Endothelial cell of umbilical vein (primary cell): ENCODE measurements at regions not wholly inside any gene's neighbourhood (a gene's known extent, or its start where the extent isn't known, plus 50 kb on each side); places are given as distances from the start of the nearest gene placed in this dataset.

Experiments
- BruUV-seq: library from RNA; stranded (reverse); fragments of 400-500 nt; replicated peaks from 2 replicates; lab custom pipeline; 2021; lab: Mats Ljungman, UMichigan
- CTCF ChIA-PET: fragments of 300-600, 350-600 bp; sonication (Branson Sonifier 250); formaldehyde crosslinking; loops from one replicate; lab custom pipeline; 2021; ENCODE audit warnings: antibody characterized with exemption, inconsistent platforms; lab: Charles Lee
- POLR2A ChIA-PET: fragments of 300-600, 350-600 bp; sonication (Branson Sonifier 250); formaldehyde crosslinking; loops from one replicate; lab custom pipeline; 2021; ENCODE audit warnings: antibody characterized with exemption, inconsistent platforms; lab: Charles Lee
- DNase-seq: peaks from one replicate; pipeline ENCODE4 v3.0.0-alpha.2; 2011; ENCODE audit warnings: low read depth, low spot score
- FAIRE-seq: peaks from 2 replicates; lab custom pipeline; 2011; peaks lifted over from hg19 to GRCh38; lab: Jason Lieb, UNC
- H2AFZ ChIP-seq: 2 replicates; pipeline ENCODE4 v1.6.0; 2012; ENCODE audit warnings: low read depth, low read length, control low read depth, inconsistent platforms
- H3K27ac ChIP-seq: 2 replicates; pipeline ENCODE4 v1.5.1; 2011; ENCODE audit warnings: low read depth, mild to moderate bottlenecking, control low read depth, low read length, moderate library complexity; ENCODE audit not compliant: insufficient read depth
- H3K27me3 ChIP-seq, 2 experiments: 2 replicates each; pipeline versions ENCODE4 v1.6.0 to v1.6.1; 2011; ENCODE audit warnings: low read length in 2 of 2, mixed read lengths in 1 of 2; ENCODE audit not compliant: control insufficient read depth in 2 of 2, insufficient read depth in 2 of 2
- H3K36me3 ChIP-seq, 2 experiments: 2 replicates in 1 of 2; 3 replicates in 1 of 2; pipeline ENCODE4 v1.5.1; 2011; ENCODE audit warnings: low read length in 2 of 2, mild to moderate bottlenecking in 1 of 2, moderate library complexity in 1 of 2; ENCODE audit not compliant: control insufficient read depth in 2 of 2, insufficient read depth in 2 of 2; ENCODE audit errors: extremely low read depth in 1 of 2
- H3K4me1 ChIP-seq: 3 replicates; pipeline ENCODE4 v1.5.1; 2011; ENCODE audit warnings: mild to moderate bottlenecking, low read length; ENCODE audit not compliant: control insufficient read depth, insufficient read depth; ENCODE audit errors: extremely low read depth
- H3K4me2 ChIP-seq: 2 replicates; pipeline ENCODE4 v1.6.1; 2011; ENCODE audit warnings: low read length, control low read depth, mixed read lengths; ENCODE audit not compliant: insufficient read depth
- H3K4me3 ChIP-seq, 3 experiments: fragments of 200-600 bp in 1 of 3; sonication (generic), shearing (Covaris generic) in 1 of 3; replicated peaks in 1 of 3; 2 replicates each; pipeline ENCODE4 v1.5.1; 2011 to 2016; ENCODE audit warnings: control low read depth in 3 of 3, low read length in 3 of 3, mild to moderate bottlenecking in 2 of 3, inconsistent platforms in 1 of 3, low read depth in 1 of 3, moderate library complexity in 1 of 3; ENCODE audit not compliant: insufficient read depth in 1 of 3
- H3K79me2 ChIP-seq: 2 replicates; pipeline ENCODE4 v1.6.0; 2012; ENCODE audit warnings: low read length, inconsistent platforms; ENCODE audit not compliant: control insufficient read depth, insufficient read depth
- H3K9ac ChIP-seq: replicated peaks from 2 replicates; pipeline ENCODE3; 2011; ENCODE audit warnings: low read length, control low read depth; ENCODE audit not compliant: insufficient read depth; ENCODE audit errors: extremely low read depth
- H3K9me1 ChIP-seq: replicated peaks from 3 replicates; pipeline ENCODE4 v1.6.0; 2011; ENCODE audit warnings: mild to moderate bottlenecking, low read length; ENCODE audit not compliant: control insufficient read depth, insufficient read depth; ENCODE audit errors: extremely low read depth
- H3K9me3 ChIP-seq: replicated peaks from 2 replicates; pipeline ENCODE4 v1.5.1; 2012; ENCODE audit warnings: low read length, inconsistent platforms; ENCODE audit not compliant: control insufficient read depth, insufficient read depth
- H4K20me1 ChIP-seq: replicated peaks from 2 replicates; pipeline ENCODE3; 2011; ENCODE audit warnings: mild to moderate bottlenecking, low read length; ENCODE audit not compliant: control insufficient read depth, insufficient read depth; ENCODE audit errors: extremely low read depth
- CTCF ChIP-seq, 2 donors: IDR thresholded peaks; 1 replicate in 1 of 2; 2 replicates in 1 of 2; pipeline ENCODE4 v1.5.1; 2011; ENCODE audit warnings: low read length in 2 of 2, mild to moderate bottlenecking in 2 of 2, moderate library complexity in 2 of 2, control low read depth in 1 of 2, inconsistent platforms in 1 of 2, low read depth in 1 of 2; ENCODE audit not compliant: insufficient read depth in 1 of 2; ENCODE audit errors: extremely low read depth in 1 of 2
- EZH2 ChIP-seq: IDR thresholded peaks from 2 replicates; pipeline ENCODE4 v1.6.1; 2012; ENCODE audit warnings: borderline replicate concordance, low read depth, mild to moderate bottlenecking, moderate library complexity, low read length, inconsistent platforms; ENCODE audit not compliant: severe bottlenecking
- FOS ChIP-seq: IDR thresholded peaks from 2 replicates; pipeline ENCODE4 v1.6.1; 2011; ENCODE audit warnings: mild to moderate bottlenecking, low read length, moderate library complexity, borderline replicate concordance; ENCODE audit not compliant: insufficient read depth
- GATA2 ChIP-seq: IDR thresholded peaks from 2 replicates; pipeline ENCODE4 v1.7.0; 2011; ENCODE audit warnings: low read depth, mild to moderate bottlenecking, moderate library complexity, mixed read lengths, low read length; ENCODE audit not compliant: insufficient read length, insufficient read depth
- JUN ChIP-seq: IDR thresholded peaks from 2 replicates; pipeline ENCODE4 v1.6.1; 2011; ENCODE audit warnings: borderline replicate concordance, low read depth; ENCODE audit not compliant: insufficient read length, insufficient read depth
- MYC ChIP-seq: IDR thresholded peaks from one replicate; pipeline ENCODE4 v1.6.1; 2011; ENCODE audit warnings: mild to moderate bottlenecking, low read depth, low read length
- POLR2A ChIP-seq: IDR thresholded peaks from 2 replicates; pipeline ENCODE4 v1.6.1; 2012; ENCODE audit warnings: low read depth, mild to moderate bottlenecking, control low read depth, low read length
- POLR2AphosphoS5 ChIP-seq: IDR thresholded peaks from 2 replicates; pipeline ENCODE4 v1.6.1; 2012; ENCODE audit warnings: low read depth, mild to moderate bottlenecking, control low read depth, low read length, moderate library complexity; ENCODE audit not compliant: insufficient read depth
- dilution Hi-C: fragments of 300-500 bp; cut with MboI; formaldehyde crosslinking; loops from one replicate; pipeline ENCODE4 v1.15.0; 2019; ENCODE audit warnings: low sequenced_read_pairs; ENCODE audit not compliant: extremely low pct_ligation_motif_present
- intact Hi-C: fragments of 100-400 bp; cut with micrococcal nuclease; formaldehyde crosslinking; loops from one replicate; pipeline ENCODE4 v1.10.0; 2022
- TF ChIP-seq, protein P1 (sequence below): IDR thresholded peaks from 2 replicates; pipeline ENCODE4 v1.6.1; 2011; ENCODE audit not compliant: insufficient read depth, insufficient read length

DNA sequence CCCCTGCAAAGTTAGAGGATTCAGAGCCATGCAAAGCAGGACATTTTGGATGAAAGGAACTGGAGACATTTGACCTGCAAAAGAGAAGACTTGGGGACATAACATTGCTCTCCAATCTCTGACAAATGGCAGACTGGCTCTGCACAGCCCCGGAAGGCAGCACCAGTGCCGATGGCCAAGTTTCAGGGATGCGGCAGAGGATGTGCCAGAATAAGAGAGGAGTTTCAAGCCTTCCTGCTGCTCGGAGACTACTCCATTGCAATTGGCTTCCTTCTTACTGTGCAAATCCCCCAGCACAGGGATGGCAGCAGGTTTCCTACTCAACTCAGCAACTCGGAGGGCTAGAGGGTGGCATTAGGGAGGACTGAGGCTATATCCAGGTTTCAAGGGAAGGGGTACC, 268.8 kb upstream of the ZMIZ1 start:
- DNase-seq (no peak), FAIRE-seq (no peak)
- TF ChIP-seq POLR2AphosphoS5 (no peak), JUN (no peak), POLR2A (no peak), MYC (no peak), CTCF (IDR thresholded peaks at IDR 0.05; ENCODE audit: extremely low read depth in 1 of 2, insufficient read depth in 1 of 2, low read depth in 1 of 2, low read length in 2 of 2) (no peak), FOS (no peak), GATA2 (no peak), EZH2 (no peak)
- TF ChIP-seq, protein P1, sequence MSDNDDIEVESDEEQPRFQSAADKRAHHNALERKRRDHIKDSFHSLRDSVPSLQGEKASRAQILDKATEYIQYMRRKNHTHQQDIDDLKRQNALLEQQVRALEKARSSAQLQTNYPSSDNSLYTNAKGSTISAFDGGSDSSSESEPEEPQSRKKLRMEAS = no peak
- Histone ChIP-seq H3K4me1 (no peaks in the 10 kb centered on the region), H3K27ac (no peak overlapping the region), H3K36me3 (no peaks in the 10 kb centered on the region), H3K9me1 (no peaks in the 10 kb centered on the region), H3K27me3 (peaks cover 2 to 31% of the 10 kb centered on the region in 2 experiments), H3K79me2 (no peaks in the 10 kb centered on the region), H3K9me3 (no peaks in the 10 kb centered on the region), H2AFZ (no peak overlapping the region), H3K4me2 (no peak overlapping the region), H3K4me3 (no peak overlapping the region), H4K20me1 (no peaks in the 10 kb centered on the region), H3K9ac (no peak overlapping the region)
- intact Hi-C loops = no loop called here
- dilution Hi-C loops = no loop called here
- BruUV-seq = no TSS peak
- ChIA-PET POLR2A (no interaction called here), CTCF (no interaction called here)
